Loucy (cell line): ENCODE measurements at regions not wholly inside any gene's neighbourhood (a gene's known extent, or its start where the extent isn't known, plus 50 kb on each side); places are given as distances from the start of the nearest gene placed in this dataset.

ENCODE experiments used
- H2AFZ ChIP-seq: fragments of 200-600 bp; sonication (generic); 2 replicates; pipeline ENCODE4 v1.6.0; 2016; ENCODE audit warnings: antibody characterized with exemption, mild to moderate bottlenecking, low read length, moderate library complexity
- H3F3A ChIP-seq: fragments of 200-600 bp; 2 replicates; pipeline ENCODE4 v1.6.0; 2016; ENCODE audit warnings: antibody characterized with exemption, low read depth, mild to moderate bottlenecking
- H3K27me3 ChIP-seq: fragments of 200-600 bp; sonication (generic); 2 replicates; pipeline ENCODE4 v1.6.1; 2014; ENCODE audit warnings: low read length, mild to moderate bottlenecking; ENCODE audit not compliant: insufficient read depth, poor library complexity, severe bottlenecking
- H3K36me3 ChIP-seq: fragments of 200-600 bp; sonication (generic); 2 replicates; pipeline ENCODE4 v1.6.1; 2016; ENCODE audit warnings: low read length; ENCODE audit not compliant: insufficient read depth
- H3K4me1 ChIP-seq: fragments of 200-600 bp; sonication (generic); 2 replicates; pipeline ENCODE4 v1.5.1; 2014; ENCODE audit warnings: low read length, mild to moderate bottlenecking; ENCODE audit not compliant: insufficient read depth, poor library complexity, severe bottlenecking
- H3K4me2 ChIP-seq: fragments of 200-600 bp; sonication (generic); 2 replicates; pipeline ENCODE4 v1.6.0; 2014; ENCODE audit warnings: antibody characterized with exemption, low read length, low read depth, mild to moderate bottlenecking; ENCODE audit not compliant: poor library complexity, severe bottlenecking
- H3K4me3 ChIP-seq: fragments of 200-600 bp; sonication (generic); 2 replicates; pipeline ENCODE4 v1.5.1; 2014; ENCODE audit warnings: low read length, mild to moderate bottlenecking, mixed read lengths; ENCODE audit not compliant: poor library complexity, severe bottlenecking
- H3K79me2 ChIP-seq: fragments of 200-600 bp; sonication (generic); 2 replicates; pipeline ENCODE4 v1.6.1; 2014; ENCODE audit warnings: low read length; ENCODE audit not compliant: insufficient read depth
- H3K9ac ChIP-seq: fragments of 200-600 bp; sonication (generic); 2 replicates; pipeline ENCODE4 v1.6.0; 2014; ENCODE audit warnings: mild to moderate bottlenecking, low read depth, low read length, moderate library complexity; ENCODE audit not compliant: poor library complexity, severe bottlenecking
- H3K9me2 ChIP-seq: fragments of 200-600 bp; sonication (generic); replicated peaks from 2 replicates; pipeline ENCODE4 v1.6.1; 2016; ENCODE audit warnings: low read depth, low read length, mixed read lengths
- H3K9me3 ChIP-seq: fragments of 200-600 bp; sonication (generic); 2 replicates; pipeline ENCODE4 v1.6.1; 2014; ENCODE audit warnings: mild to moderate bottlenecking, antibody characterized with exemption, low read length, low read depth; ENCODE audit not compliant: insufficient read depth
- H4K20me1 ChIP-seq: fragments of 200-600 bp; sonication (generic); 2 replicates; pipeline ENCODE4 v1.6.0; 2014; ENCODE audit warnings: antibody characterized with exemption, low read length, mild to moderate bottlenecking; ENCODE audit not compliant: insufficient read depth, poor library complexity, severe bottlenecking
- EZH2phosphoT487 ChIP-seq: fragments of 200-600 bp; IDR thresholded peaks from 2 replicates; pipeline ENCODE4 v1.6.1; 2018; ENCODE audit warnings: antibody characterized with exemption, mild to moderate bottlenecking, moderate library complexity, borderline replicate concordance
- TF ChIP-seq, protein P1 (sequence below): fragments of 200-600 bp; sonication (generic); conservative IDR thresholded peaks from 2 replicates; pipeline ENCODE4 v1.5.1; 2014; ENCODE audit warnings: mild to moderate bottlenecking, antibody characterized with exemption, low read length

DNA sequence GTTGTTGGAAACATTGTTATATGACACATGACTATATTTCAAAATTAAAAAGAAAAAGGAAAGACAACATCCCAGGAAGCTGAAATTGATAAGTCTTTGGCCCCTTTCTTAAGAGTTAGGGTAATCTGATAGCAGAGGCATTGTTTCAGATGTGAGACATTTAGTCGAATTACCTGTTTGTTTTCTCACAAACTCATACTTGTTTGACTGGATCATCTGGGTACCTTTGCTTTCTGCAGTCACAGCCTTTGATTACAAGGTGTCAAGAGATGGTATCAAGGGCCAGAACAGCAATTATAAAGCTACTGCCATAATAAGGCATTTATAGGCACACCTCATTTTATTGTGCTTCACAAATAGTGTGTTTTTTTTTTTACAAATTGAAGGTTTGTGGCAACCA lies 136.3 kb downstream of the DUSP10 start:
- Histone ChIP-seq H3F3A (no peaks in the 10 kb centered on the region), H3K4me1 (no peaks in the 10 kb centered on the region), H3K4me2 (no peak overlapping the region)

DNA sequence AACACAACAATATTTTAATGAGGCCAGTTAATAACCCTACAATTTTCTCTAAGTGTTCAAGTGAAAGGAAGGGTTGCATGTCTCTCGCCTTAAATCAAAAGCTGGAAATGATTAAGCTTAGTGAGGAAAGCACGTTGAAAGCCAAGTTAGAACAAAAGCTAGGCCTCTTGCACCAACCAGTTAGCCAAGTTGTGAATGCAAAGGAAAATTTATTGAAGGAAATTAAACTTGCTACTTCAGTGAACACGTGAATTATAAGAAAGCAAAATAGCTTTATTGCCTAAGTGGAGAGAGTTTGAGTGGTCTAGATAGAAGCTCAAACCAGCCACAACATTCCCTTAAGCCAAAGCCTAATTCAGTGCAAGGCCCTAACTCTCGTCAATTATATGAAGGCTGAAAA lies 135.6 kb downstream of the DUSP10 start:
- Histone ChIP-seq H3K4me2 (no peak overlapping the region), H3F3A (no peaks in the 10 kb centered on the region), H3K79me2 (no peaks in the 10 kb centered on the region), H3K4me1 (no peaks in the 10 kb centered on the region), H3K9me3 (no peaks in the 10 kb centered on the region), H3K9ac (no peak overlapping the region), H3K4me3 (no peak overlapping the region), H3K36me3 (no peaks in the 10 kb centered on the region), H3K27me3 (no peaks in the 10 kb centered on the region), H3K9me2 (no peaks in the 10 kb centered on the region), H2AFZ (0 out of 2 replicates have a peak overlapping the region, but pooled peaks have one; percentile 5), H4K20me1 (no peaks in the 10 kb centered on the region)
- TF ChIP-seq, protein P1, sequence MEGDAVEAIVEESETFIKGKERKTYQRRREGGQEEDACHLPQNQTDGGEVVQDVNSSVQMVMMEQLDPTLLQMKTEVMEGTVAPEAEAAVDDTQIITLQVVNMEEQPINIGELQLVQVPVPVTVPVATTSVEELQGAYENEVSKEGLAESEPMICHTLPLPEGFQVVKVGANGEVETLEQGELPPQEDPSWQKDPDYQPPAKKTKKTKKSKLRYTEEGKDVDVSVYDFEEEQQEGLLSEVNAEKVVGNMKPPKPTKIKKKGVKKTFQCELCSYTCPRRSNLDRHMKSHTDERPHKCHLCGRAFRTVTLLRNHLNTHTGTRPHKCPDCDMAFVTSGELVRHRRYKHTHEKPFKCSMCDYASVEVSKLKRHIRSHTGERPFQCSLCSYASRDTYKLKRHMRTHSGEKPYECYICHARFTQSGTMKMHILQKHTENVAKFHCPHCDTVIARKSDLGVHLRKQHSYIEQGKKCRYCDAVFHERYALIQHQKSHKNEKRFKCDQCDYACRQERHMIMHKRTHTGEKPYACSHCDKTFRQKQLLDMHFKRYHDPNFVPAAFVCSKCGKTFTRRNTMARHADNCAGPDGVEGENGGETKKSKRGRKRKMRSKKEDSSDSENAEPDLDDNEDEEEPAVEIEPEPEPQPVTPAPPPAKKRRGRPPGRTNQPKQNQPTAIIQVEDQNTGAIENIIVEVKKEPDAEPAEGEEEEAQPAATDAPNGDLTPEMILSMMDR: no peak
- no peak for TF ChIP-seq EZH2phosphoT487

More for the DNA sequence above, 136.3 kb downstream of the DUSP10 start:
- Histone ChIP-seq H3K79me2 (no peaks in the 10 kb centered on the region), H3K36me3 (no peaks in the 10 kb centered on the region), H4K20me1 (no peaks in the 10 kb centered on the region), H3K4me3 (no peak overlapping the region), H3K9me2 (no peaks in the 10 kb centered on the region), H3K27me3 (no peaks in the 10 kb centered on the region), H3K9ac (no peak overlapping the region), H2AFZ (no peak overlapping the region), H3K9me3 (no peaks in the 10 kb centered on the region)
- TF ChIP-seq, protein P1: no peak
- TF ChIP-seq EZH2phosphoT487: no peak

DNA sequence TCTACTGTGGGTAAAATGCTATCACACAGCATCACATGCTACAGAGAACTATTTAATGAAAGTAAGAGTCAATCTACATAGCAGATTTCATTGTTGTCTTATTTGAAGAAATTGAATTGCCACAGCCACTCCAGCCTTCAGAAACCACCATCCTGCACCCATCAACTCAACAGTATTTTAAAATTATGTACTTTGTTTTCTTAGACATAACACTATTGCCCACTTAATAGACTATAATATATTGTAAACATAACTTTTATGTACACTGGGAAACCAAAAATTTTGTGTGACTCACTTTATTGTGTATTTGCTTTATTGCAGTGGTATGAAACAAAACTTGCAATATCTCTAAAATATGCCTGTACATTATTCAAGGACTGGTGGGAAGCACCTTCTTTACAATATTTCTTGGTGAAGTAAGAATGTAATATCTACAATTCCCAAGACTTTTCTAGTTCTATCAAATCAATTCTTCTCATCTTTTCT lies 133.0 kb downstream of the DUSP10 start:
- H3K9ac ChIP-seq: no peak overlapping the region
- no peak overlapping the region for H3K4me3 ChIP-seq
- no peaks in the 10 kb centered on the region for H3K9me3 ChIP-seq
- no peaks in the 10 kb centered on the region for H3K36me3 ChIP-seq
- no peaks in the 10 kb centered on the region for H3F3A ChIP-seq
- no peaks in the 10 kb centered on the region for H3K4me1 ChIP-seq
- H3K27me3 ChIP-seq: no peaks in the 10 kb centered on the region
- TF ChIP-seq, protein P1: no peak
- no peaks in the 10 kb centered on the region for H4K20me1 ChIP-seq
- no peak overlapping the region for H2AFZ ChIP-seq
- no peak overlapping the region for H3K4me2 ChIP-seq
- H3K79me2 ChIP-seq: no peaks in the 10 kb centered on the region
- no peaks in the 10 kb centered on the region for H3K9me2 ChIP-seq
